DOHH2 (cell line): ENCODE measurements at regions not wholly inside any gene's neighbourhood (a gene's known extent, or its start where the extent isn't known, plus 50 kb on each side); places are given as distances from the start of the nearest gene placed in this dataset.
"Not testable (repeated sequence)": the region's sequence is repeated elsewhere in the genome, so short reads cannot be mapped to it uniquely, and the experiment has no call there.

Experiments used
- H3F3A ChIP-seq: fragments of 200-600 bp; sonication (generic), shearing (Covaris generic); 2 replicates; pipeline ENCODE4 v1.6.0; 2016; ENCODE audit warnings: antibody characterized with exemption, mild to moderate bottlenecking; ENCODE audit not compliant: control insufficient read depth, insufficient read depth
- H3K27ac ChIP-seq: fragments of 200-600 bp; sonication (generic); 2 replicates; pipeline ENCODE4 v1.5.1; 2014; ENCODE audit warnings: low read depth, mild to moderate bottlenecking, low read length, moderate library complexity
- H3K27me3 ChIP-seq: fragments of 200-600 bp; sonication (generic); 2 replicates; pipeline ENCODE4 v1.6.1; 2014; ENCODE audit warnings: mild to moderate bottlenecking, low read length, mixed read lengths; ENCODE audit not compliant: control insufficient read depth
- H3K36me3 ChIP-seq: fragments of 200-600 bp; sonication (generic); 2 replicates; pipeline ENCODE4 v1.6.1; 2014; ENCODE audit warnings: mild to moderate bottlenecking, low read length, moderate library complexity, mixed read lengths; ENCODE audit not compliant: control insufficient read depth
- H3K4me1 ChIP-seq: fragments of 200-600 bp; sonication (generic); 2 replicates; pipeline ENCODE4 v1.6.1; 2014; ENCODE audit warnings: mild to moderate bottlenecking, low read length, mixed read lengths; ENCODE audit not compliant: control insufficient read depth
- H3K4me2 ChIP-seq: fragments of 200-600 bp; sonication (generic); 2 replicates; pipeline ENCODE4 v1.6.0; 2014; ENCODE audit warnings: mild to moderate bottlenecking, low read length, moderate library complexity
- H3K4me3 ChIP-seq: fragments of 200-600 bp; sonication (generic); 2 replicates; pipeline ENCODE4 v1.5.1; 2014; ENCODE audit warnings: mild to moderate bottlenecking, low read length, mixed read lengths
- H3K79me2 ChIP-seq: fragments of 200-600 bp; sonication (generic); 2 replicates; pipeline ENCODE4 v1.6.1; 2014; ENCODE audit warnings: mild to moderate bottlenecking, low read length, mixed read lengths; ENCODE audit not compliant: control insufficient read depth
- H3K9me2 ChIP-seq: fragments of 200-600 bp; sonication (generic); replicated peaks from 2 replicates; pipeline ENCODE4 v1.6.1; 2014; ENCODE audit warnings: mild to moderate bottlenecking, low read length, mixed read lengths; ENCODE audit not compliant: control insufficient read depth
- H3K9me3 ChIP-seq: fragments of 200-600 bp; sonication (generic); 2 replicates; pipeline ENCODE4 v1.6.1; 2014; ENCODE audit warnings: antibody characterized with exemption, low read length, mixed read lengths; ENCODE audit not compliant: control insufficient read depth, insufficient read depth
- H4K20me1 ChIP-seq: fragments of 200-600 bp; sonication (generic); 2 replicates; pipeline ENCODE4 v1.6.0; 2014; ENCODE audit warnings: low read depth, mild to moderate bottlenecking, antibody characterized with exemption, low read length, moderate library complexity; ENCODE audit not compliant: control insufficient read depth, insufficient read depth
- EZH2phosphoT487 ChIP-seq: fragments of 200-600 bp; sonication (generic); IDR thresholded peaks from 2 replicates; pipeline ENCODE4 v1.6.1; 2017; ENCODE audit warnings: borderline replicate concordance, mild to moderate bottlenecking, antibody characterized with exemption, low read length, moderate library complexity, mixed read lengths
- TF ChIP-seq, protein P1 (sequence below): fragments of 200-600 bp; sonication (generic); IDR thresholded peaks from one replicate; pipeline ENCODE4 v1.5.1; 2014; ENCODE audit warnings: antibody characterized with exemption, mild to moderate bottlenecking, low read depth, low read length; ENCODE audit not compliant: poor library complexity, severe bottlenecking

DNA sequence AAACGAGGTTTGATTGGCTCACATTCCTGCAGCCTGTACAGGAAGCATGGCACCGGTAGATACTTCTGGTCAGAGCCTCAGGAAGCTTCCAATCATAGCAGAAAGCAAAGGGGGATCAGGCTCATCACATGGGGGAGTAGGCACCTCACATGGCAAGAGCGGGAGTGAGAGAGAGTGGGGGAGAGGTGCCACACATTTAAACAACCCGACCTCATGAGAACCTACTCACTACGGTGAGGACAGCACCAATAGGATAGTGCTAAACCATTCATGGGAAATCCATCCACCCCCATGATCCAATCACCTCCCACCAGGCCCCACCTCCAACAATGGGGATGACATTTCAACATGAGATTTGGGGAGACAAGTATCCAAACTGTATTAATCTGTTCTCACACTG is 105.8 kb downstream of the SOCS6 start:
- H3K9me3 ChIP-seq = no peaks in the 10 kb centered on the region
- no peaks in the 10 kb centered on the region for H3K4me1 ChIP-seq
- H3K79me2 ChIP-seq = no peaks in the 10 kb centered on the region
- H3K36me3 ChIP-seq = no peaks in the 10 kb centered on the region
- no peaks in the 10 kb centered on the region for H3F3A ChIP-seq
- H3K27me3 ChIP-seq = no peaks in the 10 kb centered on the region
- no peaks in the 10 kb centered on the region for H3K9me2 ChIP-seq
- no peak overlapping the region for H3K27ac ChIP-seq
- no peak overlapping the region for H3K4me2 ChIP-seq
- no peak for TF ChIP-seq EZH2phosphoT487
- H3K4me3 ChIP-seq = no peak overlapping the region
- H4K20me1 ChIP-seq = no peaks in the 10 kb centered on the region

DNA sequence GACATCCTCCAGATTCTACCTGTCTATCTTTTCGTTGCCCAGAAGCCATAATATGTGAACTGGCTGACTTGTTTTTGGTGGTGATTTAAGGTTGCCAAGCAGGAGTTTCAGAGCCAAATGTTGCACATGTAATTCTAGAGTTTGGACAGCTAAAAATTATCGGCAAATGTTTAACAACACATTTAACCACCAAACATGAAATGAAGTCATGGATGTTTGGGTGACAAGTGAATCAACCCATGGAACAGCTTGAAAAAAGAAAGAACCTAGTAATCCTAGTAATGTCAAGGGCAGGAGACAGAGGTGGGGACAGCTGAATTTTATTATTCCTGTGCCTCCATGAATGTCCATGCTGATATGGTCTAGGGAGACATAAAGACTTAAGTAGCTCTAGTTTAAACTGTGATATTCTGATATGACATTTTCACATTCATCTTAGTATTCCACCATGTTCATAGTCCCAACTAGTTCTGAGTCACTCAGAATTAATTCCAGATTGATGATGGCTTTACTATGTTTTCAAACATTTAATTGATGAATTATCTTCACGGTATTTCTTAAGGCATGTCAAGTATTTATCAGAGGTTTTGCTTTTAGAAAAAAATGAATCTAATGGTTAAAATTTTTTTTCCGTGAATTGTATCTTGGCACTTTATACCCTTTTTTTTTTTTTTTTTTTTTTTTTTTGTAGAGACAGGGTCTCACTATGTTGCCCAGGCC is 101.7 kb downstream of the SOCS6 start:
- Histone ChIP-seq H3K27ac (no peak overlapping the region), H3K36me3 (no peaks in the 10 kb centered on the region), H3K9me2 (no peaks in the 10 kb centered on the region), H3K4me1 (no peaks in the 10 kb centered on the region), H3K4me2 (no peak overlapping the region), H3K9me3 (no peaks in the 10 kb centered on the region), H3K4me3 (no peak overlapping the region), H3F3A (no peaks in the 10 kb centered on the region), H4K20me1 (no peaks in the 10 kb centered on the region), H3K27me3 (no peaks in the 10 kb centered on the region), H3K79me2 (no peaks in the 10 kb centered on the region)
- TF ChIP-seq, protein P1, sequence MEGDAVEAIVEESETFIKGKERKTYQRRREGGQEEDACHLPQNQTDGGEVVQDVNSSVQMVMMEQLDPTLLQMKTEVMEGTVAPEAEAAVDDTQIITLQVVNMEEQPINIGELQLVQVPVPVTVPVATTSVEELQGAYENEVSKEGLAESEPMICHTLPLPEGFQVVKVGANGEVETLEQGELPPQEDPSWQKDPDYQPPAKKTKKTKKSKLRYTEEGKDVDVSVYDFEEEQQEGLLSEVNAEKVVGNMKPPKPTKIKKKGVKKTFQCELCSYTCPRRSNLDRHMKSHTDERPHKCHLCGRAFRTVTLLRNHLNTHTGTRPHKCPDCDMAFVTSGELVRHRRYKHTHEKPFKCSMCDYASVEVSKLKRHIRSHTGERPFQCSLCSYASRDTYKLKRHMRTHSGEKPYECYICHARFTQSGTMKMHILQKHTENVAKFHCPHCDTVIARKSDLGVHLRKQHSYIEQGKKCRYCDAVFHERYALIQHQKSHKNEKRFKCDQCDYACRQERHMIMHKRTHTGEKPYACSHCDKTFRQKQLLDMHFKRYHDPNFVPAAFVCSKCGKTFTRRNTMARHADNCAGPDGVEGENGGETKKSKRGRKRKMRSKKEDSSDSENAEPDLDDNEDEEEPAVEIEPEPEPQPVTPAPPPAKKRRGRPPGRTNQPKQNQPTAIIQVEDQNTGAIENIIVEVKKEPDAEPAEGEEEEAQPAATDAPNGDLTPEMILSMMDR = no peak
- no peak for TF ChIP-seq EZH2phosphoT487

DNA sequence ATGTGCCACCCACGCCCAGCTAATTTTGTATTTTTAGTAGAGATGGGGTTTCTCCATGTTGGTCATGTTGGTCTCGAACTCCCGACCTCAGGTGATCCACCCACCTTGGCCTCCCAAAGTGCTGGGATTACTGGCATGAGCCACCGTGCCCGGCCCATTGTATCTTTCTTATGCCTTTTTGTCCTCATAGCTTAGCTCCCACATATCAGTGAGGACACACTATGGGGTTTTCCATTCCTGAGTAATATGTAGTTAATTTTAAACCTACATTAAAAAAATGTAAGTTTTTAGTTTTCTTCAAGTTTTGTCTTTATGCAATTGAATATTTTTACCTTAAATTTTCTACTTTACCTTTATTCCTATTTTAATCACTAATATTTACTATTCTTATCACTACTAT is 100.2 kb downstream of the SOCS6 start:
- not testable (repeated sequence) for H3K9me2 ChIP-seq, H3K36me3 ChIP-seq, H3K4me1 ChIP-seq, H3K27me3 ChIP-seq, H4K20me1 ChIP-seq, H3K27ac ChIP-seq, H3K79me2 ChIP-seq, H3K9me3 ChIP-seq, H3F3A ChIP-seq, H3K4me3 ChIP-seq, H3K4me2 ChIP-seq

DNA sequence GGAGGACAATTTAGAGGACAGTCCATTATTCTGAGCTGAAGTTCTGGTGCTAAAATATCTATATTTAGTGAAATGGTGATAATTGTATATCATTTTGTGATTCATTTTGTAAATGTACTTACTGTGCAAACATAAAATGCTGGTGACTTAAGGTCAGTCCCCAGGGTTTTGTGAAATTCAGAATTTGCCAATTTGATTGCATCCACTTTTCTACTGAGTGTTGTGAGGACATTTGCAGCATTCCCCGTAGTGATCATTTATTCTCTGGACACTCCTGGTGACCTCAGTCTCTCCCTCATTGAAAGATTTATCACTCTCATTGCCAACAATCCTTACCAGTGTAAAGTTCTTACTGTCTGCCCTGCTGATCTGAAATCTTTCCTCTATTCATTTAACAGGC is 98.2 kb downstream of the SOCS6 start:
- Histone ChIP-seq H3K9me3 (no peaks in the 10 kb centered on the region), H3K27ac (no peak overlapping the region), H3K4me3 (no peak overlapping the region), H4K20me1 (no peaks in the 10 kb centered on the region), H3K4me2 (no peak overlapping the region), H3K79me2 (no peaks in the 10 kb centered on the region), H3K36me3 (no peaks in the 10 kb centered on the region), H3K4me1 (no peaks in the 10 kb centered on the region), H3K9me2 (no peaks in the 10 kb centered on the region), H3F3A (no peaks in the 10 kb centered on the region), H3K27me3 (no peaks in the 10 kb centered on the region)
- no peak for TF ChIP-seq EZH2phosphoT487
- TF ChIP-seq, protein P1 = no peak
